ENCODE measurements at regions not wholly inside any gene's neighbourhood (a gene's known extent, or its start where the extent isn't known, plus 50 kb on each side); places are given as distances from the start of the nearest gene placed in this dataset.

DNA sequence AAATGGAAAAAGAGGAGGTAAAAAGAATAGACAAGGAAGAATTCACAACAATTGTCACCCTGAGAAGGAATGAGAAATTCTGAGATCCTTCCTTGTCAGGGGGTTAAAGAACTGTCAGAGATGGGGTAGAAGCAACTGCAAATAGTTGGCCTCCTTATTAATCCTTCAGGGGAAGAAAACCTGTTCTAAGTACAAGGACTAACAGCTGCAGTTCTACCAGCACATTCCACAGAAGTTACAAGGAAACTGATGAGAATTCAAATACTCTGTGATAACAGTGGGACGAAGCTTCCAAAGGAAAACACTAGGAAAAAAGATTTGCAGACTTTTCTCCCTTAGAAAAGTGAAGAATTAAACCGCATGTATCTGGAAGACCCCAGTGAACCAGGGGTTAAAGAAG is 93.7 kb downstream of the OR2K2 start:
- no peak for TF ChIP-seq CTCF (IDR thresholded peaks at IDR 0.05)
- TF ChIP-seq POLR2A (IDR thresholded peaks at IDR 0.05): no peak

Measured in testis (tissue), 2 donors.